GM19467 (cell line): ENCODE measurements at regions not wholly inside any gene's neighbourhood (a gene's known extent, or its start where the extent isn't known, plus 50 kb on each side); places are given as distances from the start of the nearest gene placed in this dataset.
"Not testable (repeated sequence)": the region's sequence is repeated elsewhere in the genome, so short reads cannot be mapped to it uniquely, and the experiment has no call there.

ENCODE experiments used
- ATAC-seq: cut with Tn5 transposase; IDR thresholded peaks from one replicate; pipeline ENCODE4 v1.9.1; 2021; ENCODE audit warnings: mild to moderate bottlenecking, moderate library complexity; ENCODE audit not compliant: unreplicated experiment

DNA sequence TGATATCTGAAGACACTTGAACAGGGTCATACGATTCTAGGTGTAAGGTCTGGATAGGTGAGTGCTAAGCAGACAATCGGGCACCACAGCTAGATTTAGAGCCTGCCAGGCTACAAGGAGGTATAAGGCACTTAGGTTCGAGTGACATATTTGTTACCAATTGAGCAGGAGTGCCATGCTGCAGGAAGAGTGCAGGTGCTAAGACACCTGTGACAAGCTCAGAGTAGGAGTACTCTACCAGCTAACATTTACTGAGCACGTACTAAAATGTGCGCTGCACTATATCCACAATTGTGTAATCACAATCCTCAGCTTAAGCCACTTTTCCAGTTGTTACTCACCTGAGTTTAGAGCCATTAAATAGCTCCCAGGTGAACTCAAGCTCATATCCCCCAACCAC, 227.8 kb upstream of the MOCS1 start:
- ATAC-seq: no peak

DNA sequence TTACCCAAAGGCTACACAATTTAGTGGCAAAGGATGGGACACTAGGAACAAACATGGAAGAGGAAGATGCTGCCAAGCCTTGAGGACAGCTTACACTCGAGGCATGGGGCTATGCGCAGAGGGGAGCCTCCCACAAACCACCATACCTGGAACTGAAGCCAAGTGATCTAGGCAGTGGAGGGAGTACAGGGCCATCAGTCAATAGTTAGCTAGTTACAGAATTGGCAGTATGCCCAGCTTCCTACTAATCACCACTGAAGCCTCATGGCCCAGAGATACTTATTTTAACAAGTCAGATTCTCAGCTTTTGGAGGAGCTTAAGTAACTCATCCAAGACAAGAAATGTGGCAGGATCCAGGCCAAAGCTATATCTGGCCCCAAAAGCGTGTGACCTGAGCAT, 226.6 kb upstream of the MOCS1 start:
- ATAC-seq: no peak

DNA sequence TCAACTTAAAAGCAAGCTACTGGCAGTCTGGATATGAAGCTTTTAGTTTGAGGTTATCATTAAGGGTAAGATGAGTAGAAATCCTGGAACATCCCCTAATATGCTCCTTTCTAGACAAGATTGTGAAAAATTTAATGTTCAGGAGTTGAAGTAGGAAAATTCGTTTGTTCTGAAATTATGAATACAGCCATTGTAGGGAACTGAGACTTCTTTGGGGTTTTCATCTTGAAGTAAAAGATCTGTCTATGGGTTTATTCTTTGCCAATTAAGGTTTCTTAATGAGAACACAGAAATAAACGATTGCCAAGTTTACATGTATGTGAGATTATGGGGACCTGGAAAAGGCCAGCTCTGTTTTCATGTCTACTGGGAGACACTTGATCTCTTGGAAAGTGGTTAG, 225.6 kb upstream of the MOCS1 start:
- ATAC-seq: no peak

DNA sequence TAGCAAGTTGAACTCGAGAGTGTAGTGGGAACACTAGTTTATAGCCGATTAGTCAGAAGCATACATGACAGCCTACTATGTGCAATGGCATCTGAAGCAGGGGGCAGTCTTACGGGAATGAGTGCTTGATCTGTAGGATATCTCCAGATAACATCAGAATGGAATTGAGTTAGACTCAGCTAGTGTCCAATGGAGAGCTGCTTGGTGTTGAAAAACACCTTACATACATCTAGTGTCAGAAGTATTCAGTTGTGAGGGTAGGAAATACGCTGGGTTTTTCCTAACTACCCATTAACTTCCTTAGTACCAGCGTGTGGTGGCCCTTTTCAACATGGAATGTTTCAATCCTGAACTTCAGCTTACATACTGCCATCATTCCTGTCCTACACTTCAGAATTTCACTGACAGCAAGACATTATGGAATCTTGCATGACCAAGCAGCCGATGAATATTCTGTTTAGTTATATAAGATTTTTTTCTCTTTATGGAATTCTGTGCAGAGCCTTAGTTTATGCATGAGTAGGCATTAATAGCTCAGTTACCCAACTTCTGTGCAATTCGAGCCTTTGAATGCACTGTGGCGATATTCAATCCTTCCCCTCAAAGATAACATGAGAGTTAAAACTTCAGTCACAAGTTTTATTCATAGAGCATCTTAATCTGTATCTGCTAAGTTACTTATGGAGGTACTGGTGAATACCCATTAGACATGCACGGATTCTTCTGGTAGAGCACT, 218.6 kb upstream of the MOCS1 start:
- no peak for ATAC-seq

DNA sequence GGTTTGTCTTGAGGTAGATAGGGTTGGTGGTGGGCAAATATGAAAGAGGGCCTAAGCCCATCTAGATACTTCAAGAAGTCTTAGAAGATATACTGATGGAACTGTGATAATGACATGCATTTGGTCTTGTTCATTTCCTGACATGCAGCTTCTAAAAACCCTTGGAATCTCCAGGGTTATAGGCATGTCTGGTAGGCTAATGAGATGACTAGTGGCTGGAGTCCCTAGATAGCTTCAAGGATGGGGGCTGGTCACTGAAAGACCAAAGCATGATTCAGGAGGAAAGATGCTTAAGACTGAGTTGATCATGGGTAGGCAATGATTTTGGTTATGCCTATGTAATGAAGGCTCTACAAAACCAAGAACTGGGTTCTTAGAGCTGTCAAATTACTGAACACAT, 217.9 kb upstream of the MOCS1 start:
- no peak for ATAC-seq

DNA sequence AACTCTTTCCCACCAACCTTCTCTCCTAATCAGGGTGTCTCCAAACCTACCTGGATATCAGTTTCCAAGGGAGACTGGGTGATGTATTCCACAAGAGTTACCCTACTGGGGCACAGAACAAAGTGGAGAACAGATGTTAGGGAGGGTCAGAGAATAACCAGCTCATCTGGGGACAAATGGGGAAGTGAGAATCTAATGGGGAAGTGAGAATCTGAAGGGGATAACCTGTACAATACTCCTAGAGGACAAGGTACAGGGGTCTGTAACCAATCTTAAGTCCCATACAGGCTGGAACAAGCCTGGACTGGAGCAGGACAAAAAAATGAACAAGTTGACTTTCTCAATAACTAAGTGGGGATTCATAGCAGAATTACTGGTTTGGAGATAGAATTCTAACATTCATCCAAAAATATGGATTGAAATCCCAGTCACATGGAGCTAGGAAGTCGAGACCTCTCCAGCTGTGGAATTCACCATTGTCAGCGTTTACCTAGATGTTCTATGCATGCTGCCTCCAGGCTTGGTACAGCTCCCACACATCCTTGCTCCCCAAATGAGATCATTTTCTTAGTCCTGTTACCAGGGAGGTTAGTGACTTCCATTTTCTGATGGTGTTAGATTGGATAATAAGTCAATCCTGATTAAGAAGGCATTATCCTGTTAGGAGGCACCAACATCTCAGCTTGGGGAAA, 214.8 kb upstream of the MOCS1 start:
- peak; percentile 96 for ATAC-seq

DNA sequence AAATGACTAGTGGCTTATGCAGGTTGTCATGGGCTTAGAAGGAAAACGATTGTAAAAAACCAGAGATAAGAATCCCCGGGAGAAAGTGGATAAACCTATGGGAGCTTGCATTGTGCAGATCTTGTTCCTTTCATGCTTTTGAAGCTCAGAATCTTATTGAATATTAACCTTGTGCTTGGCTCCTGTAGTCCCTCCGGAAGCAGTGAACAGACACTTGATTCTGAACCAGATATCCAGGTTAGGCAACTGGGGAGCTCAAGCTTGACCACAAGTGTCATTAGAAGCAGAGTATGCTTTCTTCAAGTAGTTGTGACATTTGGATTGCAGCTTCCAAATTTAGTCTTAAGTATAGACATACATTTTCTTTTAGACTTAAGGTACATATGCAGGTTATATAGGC, 212.6 kb upstream of the MOCS1 start:
- ATAC-seq: no peak

DNA sequence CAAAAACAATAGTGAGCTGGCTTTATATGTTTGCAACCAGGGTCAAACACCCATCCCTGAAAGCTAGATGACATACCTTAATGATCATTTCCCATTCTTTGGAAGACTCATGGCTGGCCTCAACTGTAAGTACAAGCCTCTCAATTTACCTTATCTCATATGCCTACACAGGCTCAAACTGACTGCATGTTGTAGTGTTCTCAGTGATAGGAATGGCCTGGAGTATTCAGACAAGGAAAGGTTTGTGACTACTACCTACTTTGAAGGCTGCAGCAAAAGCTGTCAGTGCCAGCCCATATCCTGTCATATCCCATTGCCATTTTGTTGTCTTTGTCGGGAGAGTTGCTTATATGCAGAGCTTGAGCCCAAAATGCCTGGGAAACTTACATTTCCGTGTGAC, 205.2 kb upstream of the MOCS1 start:
- no peak for ATAC-seq

DNA sequence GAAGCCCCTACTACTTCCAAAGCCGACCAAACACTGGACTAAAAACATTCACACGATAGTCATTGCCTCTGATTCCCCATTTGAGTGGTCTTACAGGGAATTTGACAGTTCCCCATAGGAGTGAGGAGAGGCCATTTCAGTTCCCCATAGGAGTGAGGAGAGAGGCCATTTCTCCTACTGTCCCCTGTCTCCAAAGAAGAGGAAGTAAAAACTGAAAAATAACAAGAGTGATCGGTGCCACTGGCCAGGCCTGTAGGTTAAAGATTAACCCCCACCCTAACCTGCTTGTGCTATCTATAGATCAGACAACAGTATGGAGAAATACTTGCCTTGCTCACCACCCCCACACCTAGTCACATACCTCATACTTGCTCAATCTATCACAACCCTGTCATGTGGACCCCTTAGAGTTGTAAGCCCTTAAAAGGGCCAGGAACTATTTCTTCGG, 204.0 kb upstream of the MOCS1 start:
- ATAC-seq: peak; percentile 57

DNA sequence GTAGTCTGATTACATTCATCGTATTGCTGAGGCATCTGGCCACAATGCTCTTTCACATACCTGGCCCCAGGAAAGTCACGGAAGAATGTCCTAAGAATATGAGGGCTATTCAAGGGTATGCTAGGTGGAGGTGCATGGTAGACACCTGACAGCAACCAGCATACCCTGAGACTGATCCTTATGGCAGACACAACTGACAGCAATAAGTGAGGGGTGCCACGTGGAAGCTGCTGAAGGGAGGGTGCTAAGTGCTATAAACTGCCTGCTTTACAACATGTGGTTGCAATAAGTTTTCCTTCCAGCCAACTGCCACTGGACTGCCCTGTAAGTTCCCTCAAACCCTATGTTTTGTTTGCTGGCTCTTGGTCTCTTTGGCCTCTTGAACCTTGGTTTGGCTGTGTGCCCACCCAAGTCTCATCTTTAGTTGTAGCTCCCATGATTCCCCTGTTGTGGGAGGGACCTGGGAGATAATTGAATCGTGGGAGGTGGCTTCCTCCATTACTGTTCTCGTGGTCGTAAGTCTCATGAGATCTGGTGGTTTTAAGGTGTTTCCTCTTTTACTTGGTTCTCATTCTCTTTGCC, 201.3 kb upstream of the MOCS1 start:
- no peak for ATAC-seq

DNA sequence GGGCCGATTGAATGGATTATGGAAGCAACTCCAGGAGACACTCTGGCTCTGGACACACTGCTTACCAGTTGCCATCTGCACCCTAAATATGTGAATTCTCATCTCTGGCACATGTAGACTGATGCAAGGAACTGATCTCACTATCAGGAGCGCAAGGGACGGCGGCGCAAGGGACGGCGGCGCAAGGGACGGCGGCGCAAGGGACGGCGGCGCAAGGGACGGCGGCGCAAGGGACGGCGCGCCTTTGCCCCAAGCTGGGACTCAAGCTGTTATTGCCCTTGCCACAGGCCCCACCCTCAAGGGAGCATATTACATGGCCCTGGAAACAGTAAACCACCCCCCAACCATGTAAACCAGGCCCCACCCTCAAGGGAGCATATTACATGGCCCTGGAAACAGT, 199.7 kb upstream of the MOCS1 start:
- ATAC-seq: not testable (repeated sequence)

DNA sequence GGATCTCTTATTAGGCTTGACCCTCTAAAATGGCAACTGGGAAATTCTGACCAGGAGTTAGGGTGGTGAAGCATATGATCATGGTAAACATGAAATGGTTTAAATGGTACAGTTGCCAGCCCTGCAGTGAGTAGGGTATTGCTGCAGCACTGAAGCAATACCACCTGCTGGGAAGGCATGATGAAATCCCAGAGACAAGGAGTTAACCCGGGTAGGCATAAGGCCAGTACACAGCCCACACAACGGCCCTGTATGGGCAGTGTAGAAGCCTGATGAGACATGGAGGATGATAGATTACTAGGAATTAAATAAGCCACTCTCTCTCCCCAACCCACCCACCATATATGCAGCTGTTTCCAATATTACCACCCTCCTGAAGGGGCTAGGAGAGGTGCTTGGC, 197.4 kb upstream of the MOCS1 start:
- ATAC-seq: no peak

DNA sequence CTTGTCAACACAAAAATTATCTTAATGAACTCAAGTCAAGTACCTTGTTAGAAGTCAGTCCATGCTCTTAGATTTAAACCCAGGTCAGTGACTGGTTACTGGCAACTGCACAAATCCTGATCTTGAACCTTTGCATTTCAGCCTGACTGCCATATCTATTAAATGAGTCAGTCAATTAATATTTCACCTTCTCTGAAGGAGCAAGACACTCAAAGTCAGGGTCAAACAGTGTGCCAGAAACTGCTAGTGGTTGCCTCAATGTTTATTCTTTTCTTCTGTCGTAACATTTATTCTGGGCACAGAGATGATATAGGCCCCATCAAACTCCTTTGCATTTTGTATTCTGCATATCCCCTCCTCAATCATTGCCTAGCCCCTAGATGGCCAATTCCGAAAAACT, 193.9 kb upstream of the MOCS1 start:
- ATAC-seq: no peak

DNA sequence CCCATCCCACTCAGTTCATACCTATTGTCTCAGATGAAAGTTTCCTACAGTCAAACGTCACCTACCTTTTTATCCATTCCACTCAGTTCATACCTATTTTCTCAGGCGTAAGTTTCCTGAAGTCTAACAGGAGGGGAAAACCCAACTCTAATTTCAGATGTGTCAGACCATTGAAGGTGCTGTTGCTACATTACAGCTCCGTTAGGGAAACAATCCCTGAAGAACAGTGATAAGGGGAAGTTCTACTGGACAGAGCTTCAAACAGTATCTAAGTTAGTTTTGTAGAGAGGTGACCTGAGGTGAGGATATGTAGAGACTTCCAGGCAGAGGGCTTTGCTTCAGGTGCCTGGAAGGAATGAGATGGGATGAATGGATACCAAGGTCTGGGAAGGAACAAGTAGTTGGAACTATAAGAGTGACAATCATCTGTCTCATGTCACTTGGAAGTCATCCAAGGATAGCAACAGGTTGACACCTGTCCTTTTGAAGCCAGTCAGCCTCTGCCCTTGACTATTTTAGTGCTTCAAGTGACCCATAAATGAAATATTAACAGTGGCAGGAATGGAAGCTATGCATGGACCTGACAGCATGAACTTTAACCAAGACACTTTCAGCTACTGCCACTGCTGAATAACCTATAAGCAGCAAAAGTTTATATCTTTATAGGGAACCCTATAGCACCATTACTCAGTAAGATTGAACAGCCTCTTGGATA, 191.6 kb upstream of the MOCS1 start:
- no peak for ATAC-seq

DNA sequence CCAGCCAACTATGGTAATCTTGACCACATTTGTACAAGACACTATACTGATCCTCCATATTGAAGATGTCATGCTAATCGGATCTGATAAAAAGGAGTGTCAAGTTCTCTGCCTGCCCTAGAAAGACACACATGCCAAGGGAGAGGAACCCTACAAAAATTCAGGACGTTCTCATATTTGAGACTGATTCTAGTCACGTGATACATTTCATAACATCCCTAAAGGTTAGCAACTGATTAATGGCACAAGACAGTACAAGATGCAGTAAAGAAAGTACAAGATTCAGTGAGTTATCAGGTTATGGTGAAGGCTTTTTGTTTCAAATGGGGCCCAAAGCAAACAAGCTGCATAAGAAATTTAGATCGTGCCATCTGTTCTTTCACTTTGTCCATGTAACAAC, 190.7 kb upstream of the MOCS1 start:
- ATAC-seq: no peak

DNA sequence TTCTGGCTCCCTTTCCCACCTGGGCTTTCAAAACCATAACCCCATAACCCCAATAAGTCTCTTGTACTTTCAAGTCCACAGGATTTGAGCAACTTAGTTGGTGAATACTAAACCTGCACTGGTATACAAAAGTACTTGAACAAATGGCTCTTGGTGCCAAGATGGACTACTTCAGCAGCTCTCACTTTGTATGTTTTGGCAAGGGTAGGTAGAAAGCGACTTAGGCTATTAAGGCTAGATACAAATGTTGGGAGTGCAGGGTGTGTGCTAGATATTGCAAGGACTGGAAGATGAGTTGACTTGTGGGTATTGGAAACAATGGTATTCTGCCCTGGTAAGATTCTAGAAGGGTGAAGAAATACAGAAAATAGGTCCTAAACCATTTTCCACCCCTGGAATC, 182.6 kb upstream of the MOCS1 start:
- ATAC-seq: no peak

DNA sequence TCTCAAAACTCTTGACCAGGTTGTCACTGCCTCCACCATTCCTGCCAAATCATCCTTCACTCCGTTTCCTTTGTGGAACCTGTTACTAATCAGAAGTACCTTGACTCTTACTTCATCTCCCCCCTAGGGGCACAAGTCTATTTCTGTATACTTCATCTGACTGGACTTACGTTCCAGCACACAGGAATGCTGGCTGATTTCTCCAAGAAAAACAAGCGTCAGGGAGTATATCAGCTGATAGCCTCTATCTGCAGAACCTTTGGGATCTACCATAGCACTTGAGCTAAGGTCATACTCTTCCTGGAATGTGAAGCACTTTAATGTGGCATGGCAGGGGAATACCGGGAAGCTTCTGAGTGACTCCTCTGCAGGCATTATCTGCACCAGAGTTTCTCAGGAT, 178.1 kb upstream of the MOCS1 start:
- no peak for ATAC-seq

DNA sequence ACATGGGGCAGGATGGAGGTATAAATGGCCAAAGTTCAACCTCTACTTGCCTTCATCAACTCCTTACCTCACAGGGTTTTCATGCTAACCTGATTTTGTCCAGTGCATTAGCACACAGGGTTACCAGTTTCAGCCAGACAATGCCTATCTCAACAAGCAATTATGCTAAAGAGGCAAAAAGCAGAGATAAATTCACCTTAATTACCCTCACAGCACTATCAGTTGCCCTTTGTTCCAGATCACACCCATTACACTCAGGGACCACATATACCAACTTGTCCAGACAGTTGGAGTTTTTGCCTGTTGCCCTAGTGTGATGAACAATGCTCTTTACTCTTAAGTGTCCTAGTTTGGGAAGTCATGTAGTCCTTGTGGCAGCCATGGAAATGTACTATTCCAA, 174.5 kb upstream of the MOCS1 start:
- ATAC-seq: no peak

DNA sequence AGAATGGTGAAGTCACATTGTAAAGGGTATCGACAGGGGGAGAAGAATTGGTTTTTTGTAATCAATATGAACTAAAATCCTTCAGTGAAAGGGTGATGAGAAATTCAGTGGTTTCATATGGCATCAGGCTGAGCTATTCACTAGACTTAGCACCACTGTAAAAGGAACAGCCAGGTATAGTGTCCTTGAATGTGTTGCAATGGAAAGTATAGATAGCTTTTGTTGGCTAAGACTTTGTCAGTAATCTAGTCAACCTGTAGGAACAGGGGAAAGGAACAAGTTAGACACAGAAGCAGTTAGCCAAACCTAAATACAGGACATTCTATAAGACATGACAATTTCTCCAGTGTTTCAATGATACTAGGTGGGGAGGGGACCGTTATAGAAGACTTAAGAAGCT, 172.6 kb upstream of the MOCS1 start:
- ATAC-seq: no peak

DNA sequence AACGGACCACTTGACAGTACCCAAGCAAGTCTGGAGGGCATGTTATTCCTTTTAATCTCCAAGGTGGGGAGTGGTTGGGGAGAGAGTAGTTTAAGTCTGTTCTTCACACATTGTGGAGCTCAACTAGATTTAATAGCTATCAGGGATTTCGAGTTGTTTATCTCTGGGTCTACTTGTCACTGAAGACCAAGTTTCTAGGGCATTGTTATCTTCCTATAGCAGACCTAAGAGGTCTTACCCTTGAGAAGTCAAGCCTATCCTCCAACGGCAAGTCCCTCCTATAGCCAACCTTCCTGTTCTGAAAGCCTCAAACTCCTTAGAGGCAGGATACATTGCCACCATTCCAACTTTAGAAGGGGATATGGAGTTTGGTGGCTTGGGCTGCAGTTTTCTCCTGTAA, 164.5 kb upstream of the MOCS1 start:
- ATAC-seq: no peak

DNA sequence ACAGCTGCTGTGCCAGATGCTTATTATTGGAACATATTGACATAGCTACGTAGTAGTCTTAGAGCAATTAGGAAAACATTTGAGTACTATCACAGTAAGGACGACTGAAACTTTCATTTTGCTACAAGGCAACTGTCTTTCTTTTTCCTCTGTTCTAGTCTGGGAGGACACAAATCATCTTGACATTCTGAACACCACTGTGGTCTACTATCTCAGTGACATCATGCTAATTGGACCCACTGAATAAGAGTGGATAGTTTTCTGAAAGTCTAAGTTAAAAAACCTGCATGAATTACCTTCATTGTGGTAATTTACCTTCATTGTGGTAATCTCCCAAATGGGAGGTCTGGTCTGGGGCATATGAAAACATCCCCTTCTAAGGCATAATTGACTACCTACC, 163.3 kb upstream of the MOCS1 start:
- ATAC-seq: no peak
